ENCODE measurements at regions not wholly inside any gene's neighbourhood (a gene's known extent, or its start where the extent isn't known, plus 50 kb on each side); places are given as distances from the start of the nearest gene placed in this dataset.

DNA sequence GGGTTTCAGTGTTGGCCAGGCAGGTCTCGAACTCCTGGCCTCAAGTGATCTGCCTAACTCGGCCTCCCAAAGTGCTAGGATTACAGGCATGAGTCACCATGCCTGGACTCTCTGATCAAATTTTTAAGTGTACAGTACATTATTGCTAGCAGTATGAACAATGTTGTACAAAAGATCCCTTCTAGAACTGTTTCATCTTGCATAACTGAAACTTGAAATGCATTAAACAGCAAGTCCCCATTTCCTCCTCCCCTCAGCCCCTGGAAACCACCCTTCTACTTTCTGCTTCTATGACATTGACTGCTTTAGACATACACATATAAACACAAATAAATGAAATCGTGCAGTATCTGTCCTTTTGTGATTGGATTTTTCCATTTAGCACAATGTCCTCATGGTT, 463.4 kb downstream of the PTPRC start:
- TF ChIP-seq, protein P1, sequence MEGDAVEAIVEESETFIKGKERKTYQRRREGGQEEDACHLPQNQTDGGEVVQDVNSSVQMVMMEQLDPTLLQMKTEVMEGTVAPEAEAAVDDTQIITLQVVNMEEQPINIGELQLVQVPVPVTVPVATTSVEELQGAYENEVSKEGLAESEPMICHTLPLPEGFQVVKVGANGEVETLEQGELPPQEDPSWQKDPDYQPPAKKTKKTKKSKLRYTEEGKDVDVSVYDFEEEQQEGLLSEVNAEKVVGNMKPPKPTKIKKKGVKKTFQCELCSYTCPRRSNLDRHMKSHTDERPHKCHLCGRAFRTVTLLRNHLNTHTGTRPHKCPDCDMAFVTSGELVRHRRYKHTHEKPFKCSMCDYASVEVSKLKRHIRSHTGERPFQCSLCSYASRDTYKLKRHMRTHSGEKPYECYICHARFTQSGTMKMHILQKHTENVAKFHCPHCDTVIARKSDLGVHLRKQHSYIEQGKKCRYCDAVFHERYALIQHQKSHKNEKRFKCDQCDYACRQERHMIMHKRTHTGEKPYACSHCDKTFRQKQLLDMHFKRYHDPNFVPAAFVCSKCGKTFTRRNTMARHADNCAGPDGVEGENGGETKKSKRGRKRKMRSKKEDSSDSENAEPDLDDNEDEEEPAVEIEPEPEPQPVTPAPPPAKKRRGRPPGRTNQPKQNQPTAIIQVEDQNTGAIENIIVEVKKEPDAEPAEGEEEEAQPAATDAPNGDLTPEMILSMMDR (conservative IDR thresholded peaks at IDR 0.05; ENCODE audit: low read depth, low read length): no peak
- no peak for TF ChIP-seq EZH2 (IDR thresholded peaks at IDR 0.05; ENCODE audit: borderline replicate concordance, low read depth, low read length, poor library complexity, severe bottlenecking)

Measured in A673 (cell line).